Right kidney (tissue), 1 donor: ENCODE measurements at regions not wholly inside any gene's neighbourhood (a gene's known extent, or its start where the extent isn't known, plus 50 kb on each side); places are given as distances from the start of the nearest gene placed in this dataset.
A peak's percentile ranks its signal among the peaks of the same experiment; 100 is the strongest.
"Not testable (repeated sequence)": the region's sequence is repeated elsewhere in the genome, so short reads cannot be mapped to it uniquely, and the experiment has no call there.

Experiments
- DNase-seq: peaks from one replicate; pipeline ENCODE4 v3.0.0-alpha.2; 2016

GRCh38 chr5:54883374-54884194 is 101.8 kb downstream of the ESM1 start:
- peak; percentile 83 for DNase-seq

GRCh38 chr5:54882841-54883240 is 102.6 kb downstream of the ESM1 start:
- DNase-seq: no peak

GRCh38 chr5:54882101-54882500 is 103.3 kb downstream of the ESM1 start:
- no peak for DNase-seq

- no peak for DNase-seq
These were observed 103.9 kb downstream of the ESM1 start for GRCh38 chr5:54881286-54882005.

GRCh38 chr5:54876976-54877375 is 108.4 kb downstream of the ESM1 start:
- no peak for DNase-seq

- no peak for DNase-seq
These were observed 108.8 kb downstream of the ESM1 start for GRCh38 chr5:54876556-54876955.

GRCh38 chr5:54874337-54875021 is 110.9 kb downstream of the ESM1 start:
- DNase-seq: no peak

- no peak for DNase-seq
These were observed 111.7 kb downstream of the ESM1 start for GRCh38 chr5:54873691-54874090.

- no peak for DNase-seq
These were observed 112.6 kb downstream of the ESM1 start for GRCh38 chr5:54872810-54873209.

- DNase-seq: no peak
These were observed 115.1 kb downstream of the ESM1 start for GRCh38 chr5:54870271-54870670.

- no peak for DNase-seq
These were observed 115.7 kb downstream of the ESM1 start for GRCh38 chr5:54869691-54870090.

- no peak for DNase-seq
These were observed 116.6 kb downstream of the ESM1 start for GRCh38 chr5:54868511-54869483.

GRCh38 chr5:54867310-54867944 is 118.0 kb downstream of the ESM1 start:
- DNase-seq: no peak

GRCh38 chr5:54864911-54865515 is 120.4 kb downstream of the ESM1 start:
- DNase-seq: not testable (repeated sequence)

GRCh38 chr5:54862036-54862435 is 123.4 kb downstream of the ESM1 start:
- no peak for DNase-seq

GRCh38 chr5:54861212-54861894 is 124.0 kb downstream of the ESM1 start:
- no peak for DNase-seq

- no peak for DNase-seq
These were observed 125.1 kb downstream of the ESM1 start for GRCh38 chr5:54860321-54860720.

- no peak for DNase-seq
These were observed 126.1 kb downstream of the ESM1 start for GRCh38 chr5:54859316-54859715.

GRCh38 chr5:54854883-54855581 is 130.4 kb downstream of the ESM1 start:
- DNase-seq: no peak

GRCh38 chr5:54852007-54852406 is 133.4 kb downstream of the ESM1 start:
- no peak for DNase-seq
